SU-DHL-6 (cell line): ENCODE measurements at regions not wholly inside any gene's neighbourhood (a gene's known extent, or its start where the extent isn't known, plus 50 kb on each side); places are given as distances from the start of the nearest gene placed in this dataset.

Experiments used
- H2AFZ ChIP-seq: fragments of 200-600 bp; sonication (generic); 2 replicates; pipeline ENCODE4 v1.6.1; 2014; ENCODE audit warnings: low read depth, mild to moderate bottlenecking, moderate library complexity, mixed read lengths, antibody characterized with exemption, low read length; ENCODE audit not compliant: severe bottlenecking
- H3F3A ChIP-seq: fragments of 200-600 bp; shearing (Covaris generic); 2 replicates; pipeline ENCODE4 v1.6.0; 2016; ENCODE audit warnings: antibody characterized with exemption, mild to moderate bottlenecking; ENCODE audit not compliant: insufficient read depth
- H3K27ac ChIP-seq: fragments of 200-600 bp; sonication (generic); 2 replicates; pipeline ENCODE4 v1.5.1; 2016; ENCODE audit warnings: low read depth, mild to moderate bottlenecking, low read length, moderate library complexity, mixed read lengths
- H3K27me3 ChIP-seq: fragments of 200-600 bp; sonication (generic), shearing (Covaris generic); 2 replicates; pipeline ENCODE4 v1.6.0; 2014; ENCODE audit warnings: mild to moderate bottlenecking, low read length
- H3K36me3 ChIP-seq: fragments of 200-600 bp; sonication (generic); 2 replicates; pipeline ENCODE4 v1.6.1; 2014; ENCODE audit warnings: mild to moderate bottlenecking, low read length, mixed read lengths
- H3K4me2 ChIP-seq: fragments of 300-600, 200-600 bp; shearing (Covaris generic), sonication (generic); 2 replicates; pipeline ENCODE4 v1.6.0; 2014; ENCODE audit warnings: low read length, low read depth, mild to moderate bottlenecking; ENCODE audit not compliant: poor library complexity, severe bottlenecking
- H3K4me3 ChIP-seq: fragments of 200-600 bp; sonication (generic); 2 replicates; pipeline ENCODE4 v1.5.1; 2014; ENCODE audit warnings: antibody characterized with exemption, low read length, mild to moderate bottlenecking, mixed read lengths; ENCODE audit not compliant: insufficient read depth, poor library complexity, severe bottlenecking
- H3K79me2 ChIP-seq: fragments of 200-600 bp; sonication (generic); 2 replicates; pipeline ENCODE4 v1.6.1; 2014; ENCODE audit warnings: mild to moderate bottlenecking, low read length, moderate library complexity; ENCODE audit not compliant: insufficient read depth
- H3K9ac ChIP-seq: fragments of 200-600 bp; sonication (generic); 2 replicates; pipeline ENCODE4 v1.7.0; 2014; ENCODE audit warnings: mild to moderate bottlenecking, low read length
- H3K9me2 ChIP-seq: fragments of 200-600 bp; sonication (generic); replicated peaks from 2 replicates; pipeline ENCODE4 v1.6.1; 2014; ENCODE audit warnings: low read length; ENCODE audit not compliant: insufficient read depth
- H3K9me3 ChIP-seq: fragments of 200-600 bp; sonication (generic); 2 replicates; pipeline ENCODE4 v1.6.1; 2014; ENCODE audit warnings: low read length, mixed read lengths; ENCODE audit not compliant: insufficient read depth
- H4K20me1 ChIP-seq: fragments of 200-600 bp; sonication (generic); 2 replicates; pipeline ENCODE4 v1.6.1; 2014; ENCODE audit warnings: low read depth, mild to moderate bottlenecking, antibody characterized with exemption, low read length, moderate library complexity, mixed read lengths
- EZH2phosphoT487 ChIP-seq: fragments of 200-600 bp; sonication (generic), shearing (Covaris generic); conservative IDR thresholded peaks from 2 replicates; pipeline ENCODE4 v1.6.1; 2018; ENCODE audit warnings: mild to moderate bottlenecking, antibody characterized with exemption, low read length, moderate library complexity, mixed read lengths
- TF ChIP-seq, protein P1 (sequence below): fragments of 200-600 bp; sonication (generic); IDR thresholded peaks from one replicate; pipeline ENCODE4 v1.5.1; 2017; ENCODE audit warnings: antibody characterized with exemption, mild to moderate bottlenecking, low read length, moderate library complexity; ENCODE audit not compliant: insufficient read depth, poor library complexity, severe bottlenecking

DNA sequence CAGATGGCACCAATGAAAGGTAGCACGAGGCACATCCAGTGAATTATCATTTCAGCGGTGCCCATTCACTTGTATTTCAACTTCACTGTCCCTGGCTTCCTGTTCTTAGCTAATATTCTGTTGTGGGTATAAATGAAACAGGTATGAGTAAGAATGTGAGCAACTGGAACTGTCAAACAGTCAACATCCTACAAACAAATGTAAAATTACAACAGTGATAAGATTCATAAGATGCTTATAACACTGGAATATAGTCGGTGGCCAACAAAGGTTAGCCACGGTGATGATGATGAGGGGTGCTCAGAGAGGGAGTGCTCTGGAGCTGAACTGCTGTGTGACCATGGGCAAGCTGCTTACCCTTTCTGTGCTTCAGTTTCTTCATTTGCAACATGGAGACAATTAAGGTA, 74.9 kb upstream of the TOX2 start:
- Histone ChIP-seq H3K4me3 (no peak overlapping the region), H3K9me2 (no peaks in the 10 kb centered on the region), H3K4me2 (no peak overlapping the region), H4K20me1 (no peaks in the 10 kb centered on the region), H3F3A (no peaks in the 10 kb centered on the region), H3K27me3 (no peaks in the 10 kb centered on the region), H2AFZ (no peak overlapping the region), H3K27ac (no peak overlapping the region), H3K9me3 (no peaks in the 10 kb centered on the region), H3K36me3 (no peaks in the 10 kb centered on the region), H3K9ac (no peak overlapping the region), H3K79me2 (no peaks in the 10 kb centered on the region)
- TF ChIP-seq, protein P1, sequence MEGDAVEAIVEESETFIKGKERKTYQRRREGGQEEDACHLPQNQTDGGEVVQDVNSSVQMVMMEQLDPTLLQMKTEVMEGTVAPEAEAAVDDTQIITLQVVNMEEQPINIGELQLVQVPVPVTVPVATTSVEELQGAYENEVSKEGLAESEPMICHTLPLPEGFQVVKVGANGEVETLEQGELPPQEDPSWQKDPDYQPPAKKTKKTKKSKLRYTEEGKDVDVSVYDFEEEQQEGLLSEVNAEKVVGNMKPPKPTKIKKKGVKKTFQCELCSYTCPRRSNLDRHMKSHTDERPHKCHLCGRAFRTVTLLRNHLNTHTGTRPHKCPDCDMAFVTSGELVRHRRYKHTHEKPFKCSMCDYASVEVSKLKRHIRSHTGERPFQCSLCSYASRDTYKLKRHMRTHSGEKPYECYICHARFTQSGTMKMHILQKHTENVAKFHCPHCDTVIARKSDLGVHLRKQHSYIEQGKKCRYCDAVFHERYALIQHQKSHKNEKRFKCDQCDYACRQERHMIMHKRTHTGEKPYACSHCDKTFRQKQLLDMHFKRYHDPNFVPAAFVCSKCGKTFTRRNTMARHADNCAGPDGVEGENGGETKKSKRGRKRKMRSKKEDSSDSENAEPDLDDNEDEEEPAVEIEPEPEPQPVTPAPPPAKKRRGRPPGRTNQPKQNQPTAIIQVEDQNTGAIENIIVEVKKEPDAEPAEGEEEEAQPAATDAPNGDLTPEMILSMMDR, result no peak
- TF ChIP-seq EZH2phosphoT487, result no peak

DNA sequence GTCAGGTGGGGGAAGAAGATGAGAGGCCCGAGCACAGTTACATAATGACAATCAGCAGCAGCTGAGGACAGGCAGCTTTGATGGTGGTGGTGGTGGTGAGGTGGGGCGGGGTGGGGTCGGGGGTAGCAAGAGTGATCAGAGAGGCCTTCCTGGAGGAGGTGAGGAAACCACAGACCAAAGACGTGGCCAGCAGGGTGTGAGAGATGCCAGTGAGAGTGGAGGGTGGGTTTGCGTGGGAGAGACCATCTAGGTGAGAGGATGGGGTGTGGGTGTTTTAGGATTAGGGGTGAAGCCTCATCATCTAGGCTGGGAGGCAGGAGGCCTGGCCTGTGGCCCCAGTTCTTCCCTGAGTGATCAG, 76.0 kb upstream of the TOX2 start:
- H3K27ac ChIP-seq, result no peak overlapping the region
- no peaks in the 10 kb centered on the region for H3K9me2 ChIP-seq
- no peaks in the 10 kb centered on the region for H3K36me3 ChIP-seq
- no peaks in the 10 kb centered on the region for H3K9me3 ChIP-seq
- H3K27me3 ChIP-seq, result no peaks in the 10 kb centered on the region
- no peaks in the 10 kb centered on the region for H3K79me2 ChIP-seq
- no peak overlapping the region for H3K9ac ChIP-seq
- no peaks in the 10 kb centered on the region for H4K20me1 ChIP-seq
- H3K4me3 ChIP-seq, result no peak overlapping the region
- TF ChIP-seq EZH2phosphoT487, result no peak
- TF ChIP-seq, protein P1, result no peak
- no peak overlapping the region for H3K4me2 ChIP-seq
- H3F3A ChIP-seq, result no peaks in the 10 kb centered on the region
- no peak overlapping the region for H2AFZ ChIP-seq

GRCh38 chr20:43837856-43838702, 76.6 kb upstream of the TOX2 start:
- TF ChIP-seq EZH2phosphoT487, result no peak
- TF ChIP-seq, protein P1, result no peak
- Histone ChIP-seq H3K27ac (no peak overlapping the region), H2AFZ (no peak overlapping the region), H3K27me3 (no peaks in the 10 kb centered on the region), H3K9ac (no peak overlapping the region), H3K79me2 (no peaks in the 10 kb centered on the region), H3K4me2 (no peak overlapping the region), H3K9me2 (no peaks in the 10 kb centered on the region), H3K36me3 (no peaks in the 10 kb centered on the region), H3F3A (no peaks in the 10 kb centered on the region), H4K20me1 (no peaks in the 10 kb centered on the region), H3K9me3 (no peaks in the 10 kb centered on the region), H3K4me3 (no peak overlapping the region)
